Spleen (tissue), 11 donors: ENCODE measurements at regions not wholly inside any gene's neighbourhood (a gene's known extent, or its start where the extent isn't known, plus 50 kb on each side); places are given as distances from the start of the nearest gene placed in this dataset.

Experiments
- DNase-seq: peaks from one replicate; pipeline ENCODE4 v3.0.0-alpha.2; 2020
- H3K27ac ChIP-seq, 8 donors: fragments of 200-600 bp; sonication (generic) in 7 of 8; 1 replicate in 4 of 8; 2 replicates in 4 of 8; pipeline versions ENCODE4 v1.5.0 to v1.8.0; 2016 to 2021; ENCODE audit warnings: inconsistent platforms in 4 of 8, mild to moderate bottlenecking in 4 of 8, moderate library complexity in 1 of 8
- H3K27me3 ChIP-seq, 7 donors: fragments of 200-600 bp; sonication (generic) in 6 of 7; replicated peaks in 1 of 7; 1 replicate in 4 of 7; 2 replicates in 3 of 7; pipeline versions ENCODE4 v1.5.0 to v1.8.0; 2016 to 2021; ENCODE audit warnings: inconsistent platforms in 3 of 7, mild to moderate bottlenecking in 1 of 7
- H3K36me3 ChIP-seq, 6 donors: fragments of 200-600 bp; sonication (generic) in 5 of 6; 1 replicate in 4 of 6; 2 replicates in 2 of 6; pipeline versions ENCODE4 v1.5.0 to v1.8.0; 2016 to 2021; ENCODE audit warnings: inconsistent platforms in 2 of 6
- H3K4me1 ChIP-seq, 6 donors: fragments of 200-600 bp; sonication (generic) in 5 of 6; 1 replicate in 3 of 6; 2 replicates in 3 of 6; pipeline versions ENCODE4 v1.5.0 to v1.8.0; 2016 to 2021; ENCODE audit warnings: inconsistent platforms in 3 of 6
- H3K4me3 ChIP-seq, 8 donors: fragments of 200-600 bp; sonication (generic) in 7 of 8; 1 replicate in 4 of 8; 2 replicates in 4 of 8; pipeline versions ENCODE4 v1.5.0 to v1.8.0; 2016 to 2021; ENCODE audit warnings: inconsistent platforms in 4 of 8, mild to moderate bottlenecking in 4 of 8, moderate library complexity in 2 of 8
- H3K9me3 ChIP-seq, 8 donors: fragments of 200-600 bp; sonication (generic) in 7 of 8; 1 replicate in 4 of 8; 2 replicates in 4 of 8; pipeline versions ENCODE4 v1.5.0 to v1.8.0; 2016 to 2021; ENCODE audit warnings: inconsistent platforms in 4 of 8
- CTCF ChIP-seq, 11 experiments: fragments of 200-600 bp in 7 of 11; fragments of 450-650 bp in 4 of 11; sonication (generic) in 4 of 11; IDR thresholded peaks in 8 of 11; conservative IDR thresholded peaks in 3 of 11; 1 replicate in 7 of 11; 2 replicates in 4 of 11; pipeline versions ENCODE4 v1.4.0 to v1.8.0; 2016 to 2021; ENCODE audit warnings: antibody characterized with exemption in 11 of 11, inconsistent platforms in 4 of 11, mild to moderate bottlenecking in 1 of 11
- POLR2A ChIP-seq, 3 donors: fragments of 450-650 bp; IDR thresholded peaks; one replicate each; pipeline ENCODE4 v1.5.1; 2017; ENCODE audit warnings: antibody characterized with exemption in 3 of 3, mild to moderate bottlenecking in 1 of 3
- POLR2AphosphoS5 ChIP-seq, 3 donors: sonication (generic); formaldehyde crosslinking; IDR thresholded peaks; one replicate each; pipeline ENCODE4 v1.5.1; 2017; ENCODE audit warnings: antibody characterized with exemption in 3 of 3
- WGBS, 5 donors: extraction: QIAGEN DNeasy Blood & Tissue Kit in 3 of 5; methylation state at CpG; one replicate each; pipeline versions ENCODE4 v1.1.5 to v1.1.7; 2013 to 2018; 5-methylcytosine and 5-hydroxymethylcytosine counted together
- intact Hi-C: fragments of 100-400 bp; cut with DNase I; formaldehyde crosslinking; loops from one replicate; pipeline ENCODE4 v1.15.0; 2023; ENCODE audit warnings: low total_unique reads
- donor health status: healthy with polysubstance abuse.
- donor health status: DM: no; HTN: no; CAD: no; lungs with moderate emphysema.
- donor health status: DM: no; HTN: no; CAD: no.
- donor health status: Bipolar disorder and iron deficiency.
- donor health status: healthy.
- donor health status: DM: no; HTN: no; CAD: no.
- donor health status: DM: yes; HTN: yes; CAD: no.

DNA sequence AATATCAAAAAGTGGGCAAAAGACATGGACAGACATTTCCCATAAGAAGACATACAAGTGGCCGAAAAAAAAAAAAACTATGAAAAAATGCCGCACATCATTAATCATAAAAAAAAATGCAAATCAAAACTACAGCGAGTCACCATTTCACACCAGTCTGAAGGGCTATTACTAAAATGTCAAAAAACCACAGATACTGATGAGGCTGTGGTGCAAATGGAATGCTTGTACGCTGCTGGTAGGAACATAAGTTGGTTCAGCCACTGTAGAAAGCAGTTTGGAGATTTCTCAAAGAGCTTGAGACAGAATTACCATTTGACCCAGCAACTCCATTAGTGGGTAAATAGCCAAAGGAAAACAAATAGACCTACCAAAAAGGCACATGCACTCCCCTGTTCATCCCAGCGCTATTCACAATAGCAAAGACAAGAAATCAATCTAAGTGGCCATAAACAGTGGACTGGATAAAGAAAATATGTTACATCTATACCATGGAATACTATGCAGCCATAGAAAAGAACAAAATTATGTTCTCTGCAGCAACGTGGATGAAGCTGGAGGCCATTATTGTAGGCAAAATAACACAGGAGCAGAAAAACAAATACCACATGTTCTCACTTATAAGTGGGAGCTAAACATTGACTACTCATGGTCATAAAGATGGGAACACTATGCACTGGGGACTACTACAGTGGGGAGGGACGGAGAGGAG, 110.6 kb upstream of the BOD1 start:
- Histone ChIP-seq H3K9me3 (peaks cover 0 to 5% (median 0%) of the 10 kb centered on the region in 8 donors), H3K4me3 (no peak overlapping the region), H3K36me3 (no peaks in the 10 kb centered on the region), H3K4me1 (no peaks in the 10 kb centered on the region), H3K27me3 (no peaks in the 10 kb centered on the region), H3K27ac (no peak overlapping the region)
- 76 to 86% (median 80%) methylated on average over 7 of the region's 7 CpGs for WGBS, 5 donors
- intact Hi-C loops = no loop called here
- no peak for DNase-seq
- TF ChIP-seq CTCF (IDR thresholded peaks at IDR 0.05 in 8 of 11, conservative IDR thresholded peaks at IDR 0.05 in 3 of 11) (no peak), POLR2A (IDR thresholded peaks at IDR 0.05) (no peak), POLR2AphosphoS5 (IDR thresholded peaks at IDR 0.05) (no peak)

DNA sequence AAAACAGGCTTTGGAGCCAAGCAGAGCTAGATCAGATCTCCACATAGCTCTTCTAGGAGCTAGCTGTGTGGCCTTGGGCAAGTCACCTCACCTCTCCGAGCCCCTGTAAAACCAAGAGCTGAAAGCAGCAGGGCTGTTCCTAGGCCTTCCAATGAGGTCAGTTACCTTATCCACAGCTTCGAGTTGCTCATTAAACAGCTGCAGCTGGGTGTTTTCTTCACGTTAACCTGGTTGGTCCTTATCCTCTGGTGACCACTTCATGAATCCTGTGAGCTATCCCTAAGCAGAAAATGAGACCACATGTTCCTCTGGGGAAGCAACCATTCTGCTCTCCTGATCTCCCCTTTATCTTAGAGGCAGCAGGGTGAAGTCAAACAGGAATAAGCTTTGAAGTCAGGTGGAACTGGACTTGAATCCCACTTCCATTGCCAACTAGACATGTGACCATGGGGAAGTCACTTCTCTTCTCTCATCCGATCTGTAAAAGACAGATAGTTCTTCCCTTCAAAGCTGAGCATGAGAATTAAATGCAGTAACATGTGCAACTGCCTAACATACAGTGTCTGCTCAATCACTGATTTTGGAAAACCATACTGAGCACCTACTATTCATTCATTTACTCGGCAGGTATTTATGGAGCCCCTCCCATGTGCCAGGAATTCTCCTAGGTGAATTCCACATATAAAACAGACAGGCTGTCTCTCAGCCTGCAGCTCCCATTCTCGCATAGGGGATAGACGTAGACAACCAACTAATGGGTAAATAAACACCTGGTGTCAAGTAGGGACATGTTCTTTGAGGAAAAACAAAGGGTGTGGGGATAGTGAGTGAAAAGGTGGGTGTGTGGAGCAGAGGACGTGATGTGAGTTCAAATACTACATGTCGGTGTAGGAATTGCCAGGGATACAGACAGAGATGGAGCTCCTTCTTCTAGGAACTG, 111.7 kb upstream of the BOD1 start:
- H3K4me3 ChIP-seq = no peak overlapping the region
- no peaks in the 10 kb centered on the region for H3K36me3 ChIP-seq
- WGBS, 5 donors = 79 to 88% (median 82%) methylated on average over 9 of the region's 9 CpGs
- H3K9me3 ChIP-seq = peaks cover 0 to 5% (median 0%) of the 10 kb centered on the region in 8 donors
- H3K27me3 ChIP-seq = no peaks in the 10 kb centered on the region
- no peak overlapping the region for H3K27ac ChIP-seq
- intact Hi-C loops = no loop called here
- no peak for DNase-seq
- H3K4me1 ChIP-seq = peaks cover 0 to 4% (median under 1%) of the 10 kb centered on the region in 6 donors
- TF ChIP-seq CTCF (IDR thresholded peaks at IDR 0.05 in 8 of 11, conservative IDR thresholded peaks at IDR 0.05 in 3 of 11) (no peak), POLR2AphosphoS5 (IDR thresholded peaks at IDR 0.05) (no peak), POLR2A (IDR thresholded peaks at IDR 0.05) (no peak)

DNA sequence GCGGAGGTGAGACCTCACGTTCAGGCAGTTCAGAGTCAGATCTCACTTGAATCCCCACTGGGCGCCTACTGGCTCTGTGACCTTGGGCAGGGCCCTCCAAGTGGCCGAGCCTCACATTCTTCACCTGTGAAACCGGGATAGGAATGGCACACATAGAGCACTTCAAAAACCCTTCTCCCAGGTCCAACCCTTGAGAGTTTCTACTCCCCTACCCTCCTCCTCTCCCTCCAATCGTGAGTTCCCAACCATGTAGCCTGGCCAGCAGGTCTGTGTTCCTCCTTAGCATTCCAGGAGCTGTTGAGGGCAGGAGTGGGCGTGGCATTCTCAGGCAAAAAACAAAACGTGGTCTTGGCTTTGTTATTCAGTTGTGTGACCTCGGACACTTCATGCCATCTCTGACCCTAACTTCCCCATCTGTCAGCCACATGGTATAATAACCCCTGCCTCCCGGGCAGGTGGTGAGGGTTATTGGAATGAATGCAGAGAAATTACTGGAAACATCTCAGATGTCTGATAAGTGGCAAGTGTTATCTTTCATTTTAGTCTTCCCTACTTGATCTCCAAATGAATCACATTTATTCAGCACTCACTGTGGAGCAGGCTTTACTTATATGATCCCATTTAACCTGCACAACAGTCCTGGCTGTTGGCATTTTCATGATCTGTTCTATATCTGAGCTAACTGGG, 112.8 kb upstream of the BOD1 start:
- WGBS, 5 donors = 61 to 78% (median 65%) methylated on average over 10 of the region's 10 CpGs
- DNase-seq = no peak
- no peak overlapping the region for H3K27ac ChIP-seq
- H3K36me3 ChIP-seq = no peaks in the 10 kb centered on the region
- peaks cover 0 to 15% (median 11%) of the 10 kb centered on the region in 6 donors for H3K4me1 ChIP-seq
- H3K9me3 ChIP-seq = peaks cover 0 to 5% (median 0%) of the 10 kb centered on the region in 8 donors
- H3K27me3 ChIP-seq = no peaks in the 10 kb centered on the region
- intact Hi-C loops = no loop called here
- TF ChIP-seq POLR2AphosphoS5 (IDR thresholded peaks at IDR 0.05) = no peak
- no peak for TF ChIP-seq POLR2A (IDR thresholded peaks at IDR 0.05)
- no peak for TF ChIP-seq CTCF (IDR thresholded peaks at IDR 0.05 in 8 of 11, conservative IDR thresholded peaks at IDR 0.05 in 3 of 11)
- H3K4me3 ChIP-seq = no peak overlapping the region
